GM19238 (cell line): ENCODE measurements at regions not wholly inside any gene's neighbourhood (a gene's known extent, or its start where the extent isn't known, plus 50 kb on each side); places are given as distances from the start of the nearest gene placed in this dataset.
"Not testable (repeated sequence)": the region's sequence is repeated elsewhere in the genome, so short reads cannot be mapped to it uniquely, and the experiment has no call there.

Experiments
- DNase-seq: peaks from one replicate; pipeline ENCODE4 v3.0.0; 2011; ENCODE audit warnings: low spot score; ENCODE audit not compliant: insufficient read length

GRCh38 chr15:20346082-20346805, 195.4 kb downstream of the GOLGA6L6 start:
- DNase-seq: no peak

DNA sequence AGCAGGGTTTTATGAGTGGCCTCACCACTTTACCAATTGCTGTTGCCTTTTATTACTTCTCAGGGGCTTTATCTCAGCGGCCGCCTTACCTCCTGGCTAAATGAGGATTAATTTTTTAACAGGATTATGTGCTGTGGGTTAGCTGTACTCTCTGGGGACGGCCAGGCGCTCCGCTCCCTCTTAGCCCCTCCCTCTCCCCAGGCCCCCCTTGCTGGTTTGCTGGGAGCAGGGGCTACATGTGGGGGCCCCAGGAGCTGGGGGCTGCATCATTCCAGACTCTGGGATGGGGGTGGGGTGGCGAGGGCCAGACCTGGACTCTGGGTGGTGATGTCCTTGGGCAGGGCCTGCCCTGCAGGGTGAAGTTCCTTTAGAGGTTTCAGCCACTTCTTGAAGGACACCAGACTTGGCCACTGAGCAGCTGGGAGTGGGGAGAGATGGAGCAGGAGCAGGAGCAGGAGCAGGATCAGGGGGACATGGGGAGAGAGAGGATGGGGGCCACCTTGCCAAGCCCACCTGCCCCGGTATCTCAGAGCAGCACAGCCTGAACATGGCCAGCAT, 196.1 kb downstream of the GOLGA6L6 start:
- DNase-seq: peak; percentile 30

DNA sequence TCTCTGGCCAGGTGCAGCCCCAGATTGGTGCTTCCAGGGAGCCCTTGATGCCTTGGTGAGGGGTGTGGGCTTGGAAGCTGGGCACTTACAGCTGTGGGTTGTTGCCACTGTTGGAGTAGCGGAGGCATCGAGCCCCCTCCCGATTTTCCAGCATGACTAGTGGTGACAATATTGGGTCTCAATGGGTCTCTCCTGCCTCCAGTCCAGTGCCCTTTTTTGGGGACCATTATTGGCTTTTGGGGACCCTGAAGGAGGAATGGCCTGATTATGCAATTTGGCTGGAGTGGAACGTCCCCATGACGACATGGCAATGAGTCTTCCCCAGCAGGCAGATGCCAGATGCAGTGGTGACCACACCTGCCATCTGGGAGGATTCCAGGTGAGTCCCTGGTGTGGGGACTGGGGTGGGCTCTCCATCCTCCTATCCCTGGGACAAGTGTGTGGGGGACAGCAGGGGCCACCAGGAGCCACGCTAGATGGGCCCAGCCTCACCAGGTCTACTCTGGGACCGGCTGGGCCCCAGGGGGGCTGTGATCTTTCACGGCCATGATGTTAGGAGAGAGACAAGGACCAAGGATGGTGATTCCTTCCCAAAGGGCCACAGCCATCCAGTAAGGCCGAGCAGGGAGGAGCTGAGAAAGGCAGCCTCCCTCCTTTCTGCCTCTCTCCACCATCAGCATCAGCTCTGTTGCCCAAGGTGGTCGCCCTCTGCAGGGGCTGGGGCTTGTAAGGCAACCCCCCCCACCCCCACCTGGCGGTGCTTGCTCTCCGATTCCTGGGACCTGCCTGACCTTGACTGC, 196.8 kb downstream of the GOLGA6L6 start:
- DNase-seq: peak; percentile 21

- DNase-seq: not testable (repeated sequence)
Measured at GRCh38 chr15:20343395-20344211, 198.0 kb downstream of the GOLGA6L6 start.

DNA sequence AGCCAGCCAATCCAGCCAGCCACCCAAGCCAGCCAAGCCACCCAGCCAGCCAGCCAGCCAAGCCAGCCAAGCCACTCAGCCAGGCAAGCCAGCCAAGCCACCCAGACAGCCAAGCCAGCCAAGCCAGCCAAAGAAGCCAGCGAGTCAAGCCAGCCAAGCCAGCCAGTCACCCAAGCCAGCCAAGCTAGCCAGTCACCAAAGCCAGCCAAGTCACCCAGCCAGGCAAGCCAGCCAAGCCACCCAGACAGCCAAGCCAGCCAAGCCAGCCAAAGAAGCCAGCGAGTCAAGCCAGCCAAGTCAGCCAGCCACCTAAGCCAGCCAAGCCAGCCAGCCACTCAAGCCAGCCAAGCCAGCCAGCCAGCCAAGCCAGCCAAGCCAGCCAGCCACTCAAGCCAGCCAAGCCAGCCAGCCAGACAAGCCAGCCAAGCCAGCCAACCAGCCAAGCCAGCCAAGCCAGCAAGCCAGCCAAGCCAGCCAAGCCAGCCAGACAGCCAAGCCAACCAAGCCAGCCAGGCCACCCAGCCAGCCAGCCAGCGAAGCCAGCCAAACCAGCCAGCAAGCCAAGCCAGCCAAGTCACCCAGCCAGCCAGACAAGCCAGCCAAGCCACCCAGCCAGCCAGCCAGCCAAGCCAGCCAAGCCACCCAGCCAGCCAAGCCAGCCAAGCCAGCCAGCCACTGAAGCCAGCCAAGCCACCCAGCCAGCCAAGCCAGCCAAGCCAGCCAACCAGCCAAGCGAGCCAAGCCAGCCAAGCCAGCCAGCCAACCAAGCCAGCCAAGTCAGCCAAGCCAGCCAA, 198.8 kb downstream of the GOLGA6L6 start:
- not testable (repeated sequence) for DNase-seq

- no peak for DNase-seq
Measured at GRCh38 chr15:20341901-20342600, 199.5 kb downstream of the GOLGA6L6 start.

DNA sequence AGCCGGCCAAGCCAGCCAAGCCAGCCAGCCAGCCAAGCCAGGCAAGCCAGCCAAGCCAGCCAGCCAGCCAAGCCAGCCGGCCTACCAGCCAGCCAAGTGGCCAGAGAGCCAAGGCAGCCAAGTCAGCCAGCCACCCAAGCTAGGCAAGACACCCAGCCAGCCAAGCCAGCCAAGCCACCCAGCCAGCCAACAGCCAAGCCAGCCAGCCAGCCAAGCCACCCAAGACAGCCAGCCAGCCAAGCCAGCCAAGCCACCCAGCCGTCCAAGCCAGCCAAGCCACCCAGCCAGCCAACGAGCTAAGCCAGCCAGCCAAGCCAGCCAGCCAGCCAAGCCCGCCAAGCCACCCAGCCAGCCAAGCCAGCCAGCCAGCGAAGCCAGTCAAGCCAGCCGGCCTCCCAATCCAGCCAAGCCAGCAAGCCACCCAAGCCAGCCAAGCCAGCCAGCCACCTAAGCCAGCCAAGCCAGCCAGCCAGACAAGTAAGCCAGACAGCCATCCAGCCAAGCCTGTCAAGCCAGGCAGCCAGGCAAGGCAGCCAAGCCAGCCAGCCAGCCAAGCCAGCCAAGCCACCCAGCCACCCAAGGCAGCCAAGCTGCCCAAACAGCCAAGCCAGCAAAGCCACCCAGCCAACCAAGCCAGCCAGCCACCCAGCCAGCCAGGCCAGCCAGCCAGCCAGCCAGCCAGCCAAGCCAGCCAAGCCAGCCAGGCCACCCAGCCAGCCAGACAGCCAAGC, 200.5 kb downstream of the GOLGA6L6 start:
- DNase-seq: peak; percentile 19

- DNase-seq: no peak
Measured at GRCh38 chr15:20340331-20340811, 201.2 kb downstream of the GOLGA6L6 start.

- not testable (repeated sequence) for DNase-seq
Measured at GRCh38 chr15:20339086-20339791, 202.4 kb downstream of the GOLGA6L6 start.

- DNase-seq: not testable (repeated sequence)
Measured at GRCh38 chr15:20338671-20339070, 202.9 kb downstream of the GOLGA6L6 start.

GRCh38 chr15:20337238-20337637, 204.4 kb downstream of the GOLGA6L6 start:
- DNase-seq: not testable (repeated sequence)

DNA sequence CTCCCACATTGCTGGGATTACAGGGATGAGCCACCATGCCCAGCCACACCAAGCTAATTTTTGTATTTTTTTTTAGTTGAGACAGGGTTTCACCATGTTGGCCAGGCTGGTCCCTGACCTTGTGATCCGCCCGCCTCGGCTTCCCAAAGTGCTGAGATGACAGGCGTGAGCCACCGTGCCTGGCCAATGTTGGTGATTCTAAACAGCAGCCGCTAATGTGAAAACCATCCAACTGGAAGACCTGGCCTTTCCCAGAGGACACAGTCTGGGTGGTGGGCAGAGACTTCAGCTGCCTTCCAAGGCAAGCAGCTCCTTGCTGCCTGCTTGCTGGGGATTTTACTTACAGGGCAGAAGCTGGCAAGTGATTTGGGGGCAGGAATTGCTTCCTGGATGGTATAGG, 207.1 kb downstream of the GOLGA6L6 start:
- DNase-seq: not testable (repeated sequence)

- not testable (repeated sequence) for DNase-seq
Measured at GRCh38 chr15:20325751-20326150, 215.8 kb downstream of the GOLGA6L6 start.

DNA sequence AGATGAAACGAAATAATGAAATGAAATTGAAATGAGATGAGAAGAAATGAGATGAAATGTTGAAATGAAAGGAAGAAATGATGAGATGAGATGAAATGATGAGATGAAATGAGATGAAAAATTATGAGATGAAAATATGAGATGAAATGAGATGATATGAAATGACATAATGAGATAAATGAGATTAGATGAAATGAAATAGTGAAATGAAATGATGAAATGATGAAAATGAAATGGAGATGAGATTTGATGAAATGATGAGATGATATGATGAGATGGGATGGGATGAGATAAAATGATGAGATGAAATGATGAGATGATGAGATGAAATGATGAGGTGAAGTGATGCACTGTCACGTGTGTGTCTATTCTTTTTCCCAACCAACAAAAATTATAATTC, 224.5 kb downstream of the GOLGA6L6 start:
- DNase-seq: not testable (repeated sequence)

GRCh38 chr15:20311014-20311680, 230.5 kb downstream of the GOLGA6L6 start:
- DNase-seq: not testable (repeated sequence)

DNA sequence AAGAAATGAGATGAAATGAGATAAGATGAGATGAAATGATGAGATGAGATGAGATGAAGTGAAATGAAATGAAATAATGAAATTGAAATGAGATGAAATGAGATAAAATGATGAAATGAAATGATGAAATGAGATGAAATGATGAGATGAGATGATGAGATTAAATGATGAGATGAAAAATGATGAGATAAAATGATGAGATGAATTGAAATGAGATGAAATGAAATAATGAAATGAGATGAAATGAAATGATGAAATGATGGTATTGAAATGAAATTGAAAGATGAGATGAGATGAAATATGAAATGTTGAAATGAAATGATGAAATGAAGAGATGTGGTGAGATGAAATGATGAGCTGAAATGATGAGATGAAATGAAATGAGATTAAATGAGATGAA, 231.0 kb downstream of the GOLGA6L6 start:
- no peak for DNase-seq

DNA sequence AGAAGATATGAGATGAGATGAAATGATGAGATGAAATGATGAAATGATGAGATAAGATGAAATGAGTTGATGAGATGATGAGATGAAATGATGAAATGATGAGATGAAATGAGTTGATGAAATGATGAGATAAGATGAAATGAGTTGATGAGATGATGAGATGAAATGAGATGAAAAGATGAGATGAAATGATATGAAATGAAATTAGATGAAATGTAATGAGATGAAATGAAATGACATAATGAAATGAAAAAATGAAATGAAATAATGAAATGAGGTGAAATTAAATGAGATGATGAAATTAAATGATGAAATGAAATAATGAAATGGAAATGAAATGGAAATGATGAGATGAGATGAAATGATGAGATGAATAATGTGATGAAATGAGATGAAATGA, 231.6 kb downstream of the GOLGA6L6 start:
- not testable (repeated sequence) for DNase-seq

GRCh38 chr15:20309395-20309794, 232.2 kb downstream of the GOLGA6L6 start:
- not testable (repeated sequence) for DNase-seq
